ENCODE measurements at regions not wholly inside any gene's neighbourhood (a gene's known extent, or its start where the extent isn't known, plus 50 kb on each side); places are given as distances from the start of the nearest gene placed in this dataset.

- no peaks in the 10 kb centered on the region; the same call in none of the 2 replicates for H3K27me3 ChIP-seq (replicated peaks; ENCODE audit: control insufficient read depth, insufficient read depth, low read length)
- no peak overlapping the region for H3K4me3 ChIP-seq (replicated peaks; ENCODE audit: low read depth, low read length)
- peak; percentile 67 for DNase-seq (ENCODE audit: extremely low read depth, insufficient read length)
- peak; percentile 94 for TF ChIP-seq CTCF (IDR thresholded peaks at IDR 0.05; ENCODE audit: insufficient read depth, low read length, poor library complexity, severe bottlenecking)
- H3K36me3 ChIP-seq (ENCODE audit: control insufficient read depth, insufficient read depth, low read length): no peaks in the 10 kb centered on the region
These were observed 272.7 kb downstream of the FOXD2 start for GRCh38 chr1:47710329-47711071.
